IMR-90 (cell line): ENCODE measurements at regions not wholly inside any gene's neighbourhood (a gene's known extent, or its start where the extent isn't known, plus 50 kb on each side); places are given as distances from the start of the nearest gene placed in this dataset.

Source experiments
- ATAC-seq: fragments of 200-7000 bp; cut with Tn5 transposase; 2 replicates; pipeline ENCODE4 v1.9.1; 2020; ENCODE audit warnings: low read depth, mild to moderate bottlenecking, moderate library complexity
- BruUV-seq: library from RNA; stranded (reverse); fragments of 400-500 nt; replicated peaks from 2 replicates; lab custom pipeline; 2021; lab: Mats Ljungman, UMichigan
- CTCF ChIA-PET: fragments of 300-600 bp; formaldehyde crosslinking; extraction: SDS; loops from one replicate; lab custom pipeline; 2021; ENCODE audit warnings: antibody characterized with exemption; lab: Yijun Ruan, JAX
- POLR2A ChIA-PET: fragments of 300-600 bp; sonication (Branson Sonifier 250); formaldehyde crosslinking; loops from one replicate; lab custom pipeline; 2022; ENCODE audit warnings: antibody characterized with exemption; ENCODE audit not compliant: unreplicated experiment; lab: Charles Lee
- DNase-seq: peaks from one replicate; pipeline ENCODE4 v3.0.0; 2013
- H2AFZ ChIP-seq: replicated peaks from 2 replicates; pipeline ENCODE3; 2013; ENCODE audit warnings: low read length, mild to moderate bottlenecking; ENCODE audit not compliant: poor library complexity
- H2AK5ac ChIP-seq: 2 replicates; pipeline ENCODE4 v1.6.1; 2013; ENCODE audit warnings: low read depth, low read length, inconsistent platforms
- H2AK9ac ChIP-seq: replicated peaks from 2 replicates; pipeline ENCODE3; 2013; ENCODE audit warnings: mild to moderate bottlenecking, low read depth, low read length, moderate library complexity; ENCODE audit not compliant: poor library complexity
- H2BK120ac ChIP-seq: 2 replicates; pipeline ENCODE4 v1.6.1; 2013; ENCODE audit warnings: low read depth, low read length, inconsistent platforms
- H2BK15ac ChIP-seq: 3 replicates; pipeline ENCODE4 v1.6.1; 2013; ENCODE audit warnings: low read depth, low read length, inconsistent platforms
- H2BK20ac ChIP-seq: 2 replicates; pipeline ENCODE4 v1.6.1; 2013; ENCODE audit warnings: low read depth, mild to moderate bottlenecking, inconsistent platforms, low read length, moderate library complexity
- H2BK5ac ChIP-seq: 2 replicates; pipeline ENCODE4 v1.6.1; 2013; ENCODE audit warnings: mild to moderate bottlenecking, low read depth, low read length, inconsistent platforms; ENCODE audit not compliant: poor library complexity, severe bottlenecking
- H3K14ac ChIP-seq: replicated peaks from 2 replicates; pipeline ENCODE4 v1.6.1; 2013; ENCODE audit warnings: low read depth, low read length, inconsistent platforms
- H3K18ac ChIP-seq: 2 replicates; pipeline ENCODE4 v1.6.1; 2013; ENCODE audit warnings: low read depth, low read length, control low read depth
- H3K23ac ChIP-seq: 2 replicates; pipeline ENCODE4 v1.6.1; 2013; ENCODE audit warnings: low read depth, low read length, inconsistent platforms
- H3K27ac ChIP-seq: 2 replicates; pipeline ENCODE4 v1.5.1; 2013; ENCODE audit warnings: mild to moderate bottlenecking, control low read depth, low read length; ENCODE audit not compliant: insufficient read depth
- H3K27me3 ChIP-seq: 2 replicates; pipeline ENCODE4 v1.6.1; 2013; ENCODE audit warnings: low read length; ENCODE audit not compliant: control insufficient read depth, insufficient read depth
- H3K36me3 ChIP-seq: 2 replicates; pipeline ENCODE4 v1.6.1; 2013; ENCODE audit warnings: low read length, mixed read lengths; ENCODE audit not compliant: control insufficient read depth, insufficient read depth
- H3K4ac ChIP-seq: 2 replicates; pipeline ENCODE4 v1.6.1; 2013; ENCODE audit warnings: low read depth, low read length, inconsistent platforms
- H3K4me1 ChIP-seq: 2 replicates; pipeline ENCODE4 v1.6.1; 2013; ENCODE audit warnings: low read length, mixed read lengths; ENCODE audit not compliant: control insufficient read depth, insufficient read depth
- H3K4me2 ChIP-seq: 2 replicates; pipeline ENCODE4 v1.6.1; 2013; ENCODE audit warnings: low read depth, mild to moderate bottlenecking, control low read depth, low read length, moderate library complexity
- H3K4me3 ChIP-seq: 2 replicates; pipeline ENCODE4 v1.5.1; 2013; ENCODE audit warnings: low read depth, mild to moderate bottlenecking, control low read depth, low read length, moderate library complexity; ENCODE audit not compliant: insufficient read depth
- H3K56ac ChIP-seq: 2 replicates; pipeline ENCODE4 v1.6.1; 2013; ENCODE audit warnings: low read length, inconsistent platforms; ENCODE audit not compliant: insufficient read depth; ENCODE audit errors: extremely low read depth
- H3K79me1 ChIP-seq, 2 experiments: 2 replicates each; pipeline ENCODE4 v1.6.1; 2013; ENCODE audit warnings: low read length in 2 of 2, inconsistent platforms in 1 of 2, low read depth in 1 of 2
- H3K9ac ChIP-seq: 2 replicates; pipeline ENCODE4 v1.6.1; 2013; ENCODE audit warnings: low read depth, low read length, control low read depth
- H3K9me1 ChIP-seq: 2 replicates; pipeline ENCODE4 v1.6.1; 2013; ENCODE audit warnings: low read length, inconsistent platforms; ENCODE audit not compliant: insufficient read depth
- H3K9me3 ChIP-seq: 2 replicates; pipeline ENCODE4 v1.6.1; 2013; ENCODE audit warnings: low read length; ENCODE audit not compliant: control insufficient read depth, insufficient read depth
- H4K20me1 ChIP-seq: 2 replicates; pipeline ENCODE4 v1.6.1; 2013; ENCODE audit warnings: low read length, inconsistent platforms; ENCODE audit not compliant: insufficient read depth
- H4K5ac ChIP-seq: 2 replicates; pipeline ENCODE4 v1.6.1; 2013; ENCODE audit warnings: mild to moderate bottlenecking, low read depth, low read length, control low read depth
- H4K8ac ChIP-seq, 2 experiments: 2 replicates each; pipeline ENCODE4 v1.6.1; 2013; ENCODE audit warnings: low read depth in 2 of 2, low read length in 2 of 2, control low read depth in 1 of 2, inconsistent platforms in 1 of 2
- H4K91ac ChIP-seq: 2 replicates; pipeline ENCODE4 v1.6.1; 2013; ENCODE audit warnings: low read depth, low read length, inconsistent platforms; ENCODE audit not compliant: insufficient read depth
- BHLHE40 ChIP-seq: fragments of 150-350 bp; IDR thresholded peaks from 2 replicates; pipeline ENCODE4 v1.6.1; 2016; ENCODE audit warnings: mild to moderate bottlenecking, low read depth, low read length
- CEBPB ChIP-seq: IDR thresholded peaks from 2 replicates; pipeline ENCODE4 v1.6.1; 2012; ENCODE audit warnings: low read depth, low read length, improper control_type of control experiment
- CHD1 ChIP-seq: IDR thresholded peaks from 2 replicates; pipeline ENCODE4 v1.6.1; 2012; ENCODE audit warnings: low read depth, low read length, improper control_type of control experiment
- FOS ChIP-seq: fragments of 150-350 bp; IDR thresholded peaks from 2 replicates; pipeline ENCODE4 v1.6.1; 2016; ENCODE audit warnings: low read depth, low read length
- MAFK ChIP-seq: IDR thresholded peaks from 2 replicates; pipeline ENCODE4 v1.6.1; 2012; ENCODE audit warnings: low read depth, low read length, improper control_type of control experiment
- MAZ ChIP-seq: IDR thresholded peaks from 2 replicates; pipeline ENCODE4 v1.6.1; 2012; ENCODE audit warnings: low read depth, mild to moderate bottlenecking, low read length, improper control_type of control experiment, moderate library complexity, borderline replicate concordance
- MXI1 ChIP-seq: IDR thresholded peaks from 2 replicates; pipeline ENCODE4 v1.6.1; 2012; ENCODE audit warnings: low read depth, mild to moderate bottlenecking, low read length, moderate library complexity, borderline replicate concordance
- NFE2L2 ChIP-seq: fragments of 150-350 bp; IDR thresholded peaks from 2 replicates; pipeline ENCODE4 v1.6.1; 2016; ENCODE audit warnings: low read depth, mild to moderate bottlenecking, low read length
- POLR2A ChIP-seq: IDR thresholded peaks from 2 replicates; pipeline ENCODE4 v1.6.1; 2012; ENCODE audit warnings: mild to moderate bottlenecking, low read depth, low read length
- RAD21 ChIP-seq: IDR thresholded peaks from 2 replicates; pipeline ENCODE4 v1.6.1; 2012; ENCODE audit warnings: low read length, improper control_type of control experiment
- RCOR1 ChIP-seq: IDR thresholded peaks from 2 replicates; pipeline ENCODE4 v1.6.1; 2012; ENCODE audit warnings: mild to moderate bottlenecking, low read length, improper control_type of control experiment; ENCODE audit not compliant: insufficient replicate concordance
- RFX5 ChIP-seq: IDR thresholded peaks from 2 replicates; pipeline ENCODE4 v1.8.0; 2012; ENCODE audit warnings: low read depth, mild to moderate bottlenecking, low read length, moderate library complexity
- SMC3 ChIP-seq: fragments of 150-350 bp; IDR thresholded peaks from 2 replicates; pipeline ENCODE4 v1.6.1; 2016; ENCODE audit warnings: low read depth, mild to moderate bottlenecking, antibody characterized with exemption, low read length, moderate library complexity
- WGBS, 2 experiments: methylation state at CpG; one replicate each; pipeline versions ENCODE4 v1.1.5 to v1.1.7; 2013; ENCODE audit warnings: missing lambda C conversion rate in 2 of 2; ENCODE audit not compliant: insufficient read length in 1 of 2; ENCODE audit errors: extremely low coverage in 2 of 2; 5-methylcytosine and 5-hydroxymethylcytosine counted together
- dilution Hi-C: fragments of 300-500 bp; cut with HindIII; formaldehyde crosslinking; loops from one replicate; pipeline ENCODE4 v1.14.3; 2018; ENCODE audit warnings: low sequenced_read_pairs; ENCODE audit not compliant: unreplicated experiment
- in situ Hi-C: fragments of 300-500 bp; cut with MboI; formaldehyde crosslinking; loops from 3 replicates; pipeline ENCODE4 v1.14.3; 2019; ENCODE audit warnings: low sequenced_read_pairs, inconsistent platforms, mixed read lengths
- intact Hi-C: fragments of 100-400 bp; cut with micrococcal nuclease; formaldehyde crosslinking; loops from 2 replicates; pipeline ENCODE4 v1.10.0; 2022
- TF ChIP-seq, protein P1 (sequence below): fragments of 150-350 bp; IDR thresholded peaks from 2 replicates; pipeline ENCODE4 v1.6.1; 2016; ENCODE audit warnings: low read depth, mild to moderate bottlenecking, low read length, moderate library complexity, borderline replicate concordance
- TF ChIP-seq, protein P2 (sequence below): conservative IDR thresholded peaks from 2 replicates; pipeline ENCODE4 v1.5.1; 2012; ENCODE audit warnings: mild to moderate bottlenecking, low read depth, low read length, improper control_type of control experiment
- TF ChIP-seq, protein P3 (sequence below): fragments of 150-350 bp; IDR thresholded peaks from 2 replicates; pipeline ENCODE4 v1.6.1; 2017; ENCODE audit warnings: mild to moderate bottlenecking, antibody characterized with exemption, low read length, low read depth

DNA sequence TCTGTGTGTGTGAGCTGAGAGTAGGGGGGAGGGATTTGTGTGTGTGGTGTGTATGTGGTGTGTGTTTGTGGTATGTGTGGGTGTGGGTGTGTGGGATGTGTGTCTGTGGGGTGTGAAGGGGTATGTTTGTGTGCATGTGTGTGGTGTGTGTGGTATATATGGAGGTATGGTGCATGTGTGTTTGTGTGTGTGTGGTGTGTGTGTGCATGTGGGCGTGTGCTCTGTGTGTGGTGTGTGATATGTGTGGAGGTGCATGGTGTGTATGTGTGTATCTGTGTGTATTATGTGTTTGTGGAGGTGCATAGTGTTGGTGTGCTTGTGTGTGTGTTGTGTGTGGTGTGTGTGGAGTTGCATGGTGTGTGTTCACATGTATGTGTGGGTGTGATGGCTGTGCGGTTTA is 106.0 kb downstream of the CMPK2 start:
- 100% methylated on average over 1 of the region's 2 CpGs; no CpG with 5 or more reads in 1 of the 2 experiments for WGBS, 2 experiments
- no peak for ATAC-seq

More for the DNA sequence above, 106.0 kb downstream of the CMPK2 start:
- Histone ChIP-seq H3K14ac (no peak overlapping the region), H2BK120ac (no peak overlapping the region), H3K23ac (no peak overlapping the region), H3K18ac (no peak overlapping the region), H2BK5ac (peak overlapping the region; percentile 65), H3K4me2 (no peak overlapping the region), H3K9ac (no peak overlapping the region), H2BK20ac (no peak overlapping the region), H2AFZ (no peak overlapping the region), H4K8ac (no peak overlapping the region), H3K9me3 (peaks cover 2% of the 10 kb centered on the region; the same call in 1 of the 2 replicates), H3K4ac (no peak overlapping the region), H4K5ac (no peak overlapping the region), H2AK5ac (no peak overlapping the region), H2AK9ac (no peak overlapping the region), H3K36me3 (no peaks in the 10 kb centered on the region), H3K4me1 (no peaks in the 10 kb centered on the region), H4K91ac (no peak overlapping the region), H3K27ac (no peak overlapping the region), H3K79me1 (no peaks in the 10 kb centered on the region), H3K56ac (no peak overlapping the region), H3K4me3 (no peak overlapping the region), H3K27me3 (no peaks in the 10 kb centered on the region), H2BK15ac (no peak overlapping the region), H4K20me1 (no peaks in the 10 kb centered on the region), H3K9me1 (no peaks in the 10 kb centered on the region)
- ChIA-PET POLR2A (no interaction called here), CTCF (no interaction called here)
- in situ Hi-C loops (no loop called here), intact Hi-C loops (no loop called here), dilution Hi-C loops (no loop called here)
- no peak for TF ChIP-seq SMC3
- no peak for TF ChIP-seq MAZ
- TF ChIP-seq, protein P1, sequence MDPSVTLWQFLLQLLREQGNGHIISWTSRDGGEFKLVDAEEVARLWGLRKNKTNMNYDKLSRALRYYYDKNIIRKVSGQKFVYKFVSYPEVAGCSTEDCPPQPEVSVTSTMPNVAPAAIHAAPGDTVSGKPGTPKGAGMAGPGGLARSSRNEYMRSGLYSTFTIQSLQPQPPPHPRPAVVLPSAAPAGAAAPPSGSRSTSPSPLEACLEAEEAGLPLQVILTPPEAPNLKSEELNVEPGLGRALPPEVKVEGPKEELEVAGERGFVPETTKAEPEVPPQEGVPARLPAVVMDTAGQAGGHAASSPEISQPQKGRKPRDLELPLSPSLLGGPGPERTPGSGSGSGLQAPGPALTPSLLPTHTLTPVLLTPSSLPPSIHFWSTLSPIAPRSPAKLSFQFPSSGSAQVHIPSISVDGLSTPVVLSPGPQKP, result no peak
- TF ChIP-seq CEBPB, result no peak
- TF ChIP-seq MAFK, result no peak
- no peak for TF ChIP-seq CHD1
- no peak for TF ChIP-seq POLR2A
- no peak for TF ChIP-seq FOS
- TF ChIP-seq MXI1, result no peak
- no peak for TF ChIP-seq BHLHE40
- TF ChIP-seq RFX5, result no peak
- no peak for TF ChIP-seq RAD21
- TF ChIP-seq, protein P2, sequence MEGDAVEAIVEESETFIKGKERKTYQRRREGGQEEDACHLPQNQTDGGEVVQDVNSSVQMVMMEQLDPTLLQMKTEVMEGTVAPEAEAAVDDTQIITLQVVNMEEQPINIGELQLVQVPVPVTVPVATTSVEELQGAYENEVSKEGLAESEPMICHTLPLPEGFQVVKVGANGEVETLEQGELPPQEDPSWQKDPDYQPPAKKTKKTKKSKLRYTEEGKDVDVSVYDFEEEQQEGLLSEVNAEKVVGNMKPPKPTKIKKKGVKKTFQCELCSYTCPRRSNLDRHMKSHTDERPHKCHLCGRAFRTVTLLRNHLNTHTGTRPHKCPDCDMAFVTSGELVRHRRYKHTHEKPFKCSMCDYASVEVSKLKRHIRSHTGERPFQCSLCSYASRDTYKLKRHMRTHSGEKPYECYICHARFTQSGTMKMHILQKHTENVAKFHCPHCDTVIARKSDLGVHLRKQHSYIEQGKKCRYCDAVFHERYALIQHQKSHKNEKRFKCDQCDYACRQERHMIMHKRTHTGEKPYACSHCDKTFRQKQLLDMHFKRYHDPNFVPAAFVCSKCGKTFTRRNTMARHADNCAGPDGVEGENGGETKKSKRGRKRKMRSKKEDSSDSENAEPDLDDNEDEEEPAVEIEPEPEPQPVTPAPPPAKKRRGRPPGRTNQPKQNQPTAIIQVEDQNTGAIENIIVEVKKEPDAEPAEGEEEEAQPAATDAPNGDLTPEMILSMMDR, result no peak
- TF ChIP-seq RCOR1, result no peak
- TF ChIP-seq NFE2L2, result no peak
- TF ChIP-seq, protein P3, sequence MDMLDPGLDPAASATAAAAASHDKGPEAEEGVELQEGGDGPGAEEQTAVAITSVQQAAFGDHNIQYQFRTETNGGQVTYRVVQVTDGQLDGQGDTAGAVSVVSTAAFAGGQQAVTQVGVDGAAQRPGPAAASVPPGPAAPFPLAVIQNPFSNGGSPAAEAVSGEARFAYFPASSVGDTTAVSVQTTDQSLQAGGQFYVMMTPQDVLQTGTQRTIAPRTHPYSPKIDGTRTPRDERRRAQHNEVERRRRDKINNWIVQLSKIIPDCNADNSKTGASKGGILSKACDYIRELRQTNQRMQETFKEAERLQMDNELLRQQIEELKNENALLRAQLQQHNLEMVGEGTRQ, result no peak
- no peak for DNase-seq
- BruUV-seq, result no TSS peak
